ENCODE measurements at regions not wholly inside any gene's neighbourhood (a gene's known extent, or its start where the extent isn't known, plus 50 kb on each side); places are given as distances from the start of the nearest gene placed in this dataset.

DNA sequence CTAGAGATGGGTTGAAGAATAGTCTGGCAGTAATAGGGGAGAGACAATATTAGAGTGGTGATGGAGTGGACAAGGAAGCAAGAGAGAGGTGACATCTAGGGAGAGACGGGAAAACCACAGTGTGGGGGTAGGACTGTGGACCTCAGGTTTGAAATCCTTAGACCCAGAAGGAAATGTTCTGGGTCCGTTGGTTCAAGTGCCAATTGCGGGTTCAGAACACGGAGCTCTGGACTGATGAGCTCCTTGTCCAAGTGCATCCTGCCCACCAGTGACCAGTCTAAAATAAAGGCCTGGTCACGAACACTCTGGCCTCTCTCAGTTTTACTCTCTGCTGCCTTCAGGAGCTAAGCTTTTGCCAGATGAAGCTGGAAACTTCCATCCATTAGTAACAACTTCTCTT is 174.0 kb downstream of the LINC00237 start:
- DNase-seq (no peak), ATAC-seq (replicated peaks in 1 of 4) (no peak)
- H3K4me1 Mint-ChIP-seq, result no peaks in the 10 kb centered on the region
- no peaks in the 10 kb centered on the region for H3K9me3 Mint-ChIP-seq
- no peaks in the 10 kb centered on the region for H3K36me3 Mint-ChIP-seq
- Histone ChIP-seq H3K4me3 (ENCODE audit: control insufficient read depth in 1 of 2, extremely low read depth in 1 of 2, low read length in 1 of 2) (no peak overlapping the region), H3K4me1 (ENCODE audit: control insufficient read depth in 1 of 2, extremely low read depth in 1 of 2, insufficient read depth in 2 of 2, low read length in 2 of 2) (no peaks in the 10 kb centered on the region), H3K9me3 (no peaks in the 10 kb centered on the region), H3K27me3 (replicated peaks in 1 of 2; ENCODE audit: control insufficient read depth in 2 of 2, extremely low read depth in 1 of 2, insufficient read depth in 2 of 2, low read length in 1 of 2) (peaks cover 0 to 4% of the 10 kb centered on the region in 2 experiments), H3K36me3 (ENCODE audit: control insufficient read depth in 2 of 2, extremely low read depth in 1 of 2, insufficient read depth in 1 of 2, low read length in 1 of 2) (no peaks in the 10 kb centered on the region), H3K27ac (ENCODE audit: low read length) (no peak overlapping the region)
- CTCF ChIA-PET, result no interaction called here
- POLR2A ChIA-PET, result no interaction called here
- H3K27ac Mint-ChIP-seq, result no peak overlapping the region
- WGBS (ENCODE audit: insufficient coverage), result 81% methylated on average over 5 of the region's 5 CpGs
- H3K27me3 Mint-ChIP-seq, result peaks cover 0 to 14% of the 10 kb centered on the region in 2 donors
- no peak overlapping the region for H3K4me3 Mint-ChIP-seq

DNA sequence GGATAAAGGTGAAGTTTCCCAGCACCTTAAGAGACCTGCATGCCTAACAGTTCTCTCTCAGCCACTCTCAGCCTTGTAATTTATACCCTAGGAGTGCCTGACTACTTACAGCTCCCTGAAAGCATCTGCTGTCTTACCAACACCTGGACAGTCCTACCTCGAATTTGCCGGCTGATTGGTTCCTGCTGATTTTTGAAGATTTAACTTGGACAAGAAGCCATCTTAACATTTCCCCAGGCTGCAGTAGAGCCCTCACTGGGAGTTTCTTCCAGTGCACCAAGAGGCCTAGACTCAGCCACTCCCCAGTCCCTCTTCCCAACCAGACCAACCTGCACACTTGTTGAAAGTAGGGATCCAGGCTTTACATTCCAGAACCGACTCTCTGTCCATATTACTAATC is 174.5 kb downstream of the LINC00237 start:
- H3K9me3 Mint-ChIP-seq, result no peaks in the 10 kb centered on the region
- H3K27ac Mint-ChIP-seq, result no peak overlapping the region
- ChIA-PET CTCF (no interaction called here), POLR2A (no interaction called here)
- Histone ChIP-seq H3K9me3 (no peaks in the 10 kb centered on the region), H3K4me1 (ENCODE audit: control insufficient read depth in 1 of 2, extremely low read depth in 1 of 2, insufficient read depth in 2 of 2, low read length in 2 of 2) (no peaks in the 10 kb centered on the region), H3K27ac (ENCODE audit: low read length) (no peak overlapping the region), H3K4me3 (ENCODE audit: control insufficient read depth in 1 of 2, extremely low read depth in 1 of 2, low read length in 1 of 2) (no peak overlapping the region), H3K27me3 (replicated peaks in 1 of 2; ENCODE audit: control insufficient read depth in 2 of 2, extremely low read depth in 1 of 2, insufficient read depth in 2 of 2, low read length in 1 of 2) (peaks cover 2 to 9% of the 10 kb centered on the region in 2 experiments), H3K36me3 (ENCODE audit: control insufficient read depth in 2 of 2, extremely low read depth in 1 of 2, insufficient read depth in 1 of 2, low read length in 1 of 2) (no peaks in the 10 kb centered on the region)
- no peak overlapping the region for H3K4me3 Mint-ChIP-seq
- DNase-seq (no peak), ATAC-seq (replicated peaks in 1 of 4) (no peak)
- no peaks in the 10 kb centered on the region for H3K36me3 Mint-ChIP-seq
- WGBS (ENCODE audit: insufficient coverage), result 83% methylated on average over 2 of the region's 3 CpGs
- no peaks in the 10 kb centered on the region for H3K4me1 Mint-ChIP-seq
- peaks cover 0 to 14% of the 10 kb centered on the region in 2 donors for H3K27me3 Mint-ChIP-seq

DNA sequence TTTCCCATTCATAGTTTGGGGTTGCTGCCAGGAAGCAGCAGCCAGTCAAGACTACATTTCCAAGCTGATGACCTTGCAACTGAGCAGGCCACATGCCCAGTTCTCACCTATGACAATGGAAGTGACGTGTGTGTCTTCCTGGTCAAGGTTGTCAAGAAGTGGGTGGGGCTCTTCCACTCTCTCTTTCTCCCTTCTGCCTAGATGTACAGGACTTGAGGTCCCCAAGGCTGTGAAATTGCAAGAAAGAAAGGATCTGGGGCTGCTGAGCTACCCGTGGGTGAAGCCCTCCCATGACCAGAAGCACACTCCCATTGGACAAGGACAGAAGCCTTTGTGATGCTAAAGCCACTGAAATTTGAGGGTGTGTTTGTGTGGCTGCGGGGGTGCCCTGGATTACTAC is 175.1 kb downstream of the LINC00237 start:
- Histone ChIP-seq H3K27ac (ENCODE audit: low read length) (no peak overlapping the region), H3K4me3 (ENCODE audit: control insufficient read depth in 1 of 2, extremely low read depth in 1 of 2, low read length in 1 of 2) (no peak overlapping the region), H3K27me3 (replicated peaks in 1 of 2; ENCODE audit: control insufficient read depth in 2 of 2, extremely low read depth in 1 of 2, insufficient read depth in 2 of 2, low read length in 1 of 2) (peaks cover 2 to 9% of the 10 kb centered on the region in 2 experiments), H3K9me3 (no peaks in the 10 kb centered on the region), H3K36me3 (ENCODE audit: control insufficient read depth in 2 of 2, extremely low read depth in 1 of 2, insufficient read depth in 1 of 2, low read length in 1 of 2) (no peaks in the 10 kb centered on the region), H3K4me1 (ENCODE audit: control insufficient read depth in 1 of 2, extremely low read depth in 1 of 2, insufficient read depth in 2 of 2, low read length in 2 of 2) (no peaks in the 10 kb centered on the region)
- Mint-ChIP-seq H3K36me3 (no peaks in the 10 kb centered on the region), H3K4me3 (no peak overlapping the region), H3K4me1 (no peaks in the 10 kb centered on the region), H3K9me3 (no peaks in the 10 kb centered on the region), H3K27me3 (peaks cover 0 to 14% of the 10 kb centered on the region in 2 donors), H3K27ac (no peak overlapping the region)
- WGBS (ENCODE audit: insufficient coverage), result no CpG with 5 or more reads among the region's 3 CpGs
- ChIA-PET POLR2A (no interaction called here), CTCF (no interaction called here)
- no peak for DNase-seq
- ATAC-seq (replicated peaks in 1 of 4), result no peak

DNA sequence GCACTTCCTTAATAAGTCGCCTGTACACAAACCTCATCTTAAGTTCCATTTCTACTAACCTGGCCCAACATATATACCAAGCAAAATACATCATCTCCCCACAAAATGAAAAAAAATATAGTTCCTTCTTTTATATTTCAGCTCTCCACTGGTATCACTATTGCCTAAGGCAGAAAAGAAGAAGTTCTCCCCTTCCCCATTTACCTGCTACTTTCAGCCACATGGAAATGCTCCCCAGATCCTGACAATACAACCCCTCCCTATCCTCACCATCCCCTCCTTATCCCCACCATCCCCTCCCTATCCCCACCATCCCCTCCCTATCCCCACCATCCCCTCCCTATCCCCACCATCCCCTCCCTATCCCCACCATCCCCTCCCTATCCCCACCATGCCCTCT is 175.7 kb downstream of the LINC00237 start:
- Histone ChIP-seq H3K9me3 (no peaks in the 10 kb centered on the region), H3K27ac (ENCODE audit: low read length) (no peak overlapping the region), H3K4me1 (ENCODE audit: control insufficient read depth in 1 of 2, extremely low read depth in 1 of 2, insufficient read depth in 2 of 2, low read length in 2 of 2) (no peaks in the 10 kb centered on the region), H3K27me3 (replicated peaks in 1 of 2; ENCODE audit: control insufficient read depth in 2 of 2, extremely low read depth in 1 of 2, insufficient read depth in 2 of 2, low read length in 1 of 2) (peaks cover 2 to 9% of the 10 kb centered on the region in 2 experiments), H3K36me3 (ENCODE audit: control insufficient read depth in 2 of 2, extremely low read depth in 1 of 2, insufficient read depth in 1 of 2, low read length in 1 of 2) (no peaks in the 10 kb centered on the region), H3K4me3 (ENCODE audit: control insufficient read depth in 1 of 2, extremely low read depth in 1 of 2, low read length in 1 of 2) (no peak overlapping the region)
- ATAC-seq (replicated peaks in 1 of 4), result no peak
- Mint-ChIP-seq H3K4me1 (no peaks in the 10 kb centered on the region), H3K27me3 (peaks cover 0 to 14% of the 10 kb centered on the region in 2 donors), H3K36me3 (no peaks in the 10 kb centered on the region), H3K27ac (no peak overlapping the region), H3K9me3 (no peaks in the 10 kb centered on the region), H3K4me3 (no peak overlapping the region)
- DNase-seq, result no peak
- ChIA-PET CTCF (no interaction called here), POLR2A (no interaction called here)
- 57% methylated on average over 1 of the region's 1 CpG for WGBS (ENCODE audit: insufficient coverage)

DNA sequence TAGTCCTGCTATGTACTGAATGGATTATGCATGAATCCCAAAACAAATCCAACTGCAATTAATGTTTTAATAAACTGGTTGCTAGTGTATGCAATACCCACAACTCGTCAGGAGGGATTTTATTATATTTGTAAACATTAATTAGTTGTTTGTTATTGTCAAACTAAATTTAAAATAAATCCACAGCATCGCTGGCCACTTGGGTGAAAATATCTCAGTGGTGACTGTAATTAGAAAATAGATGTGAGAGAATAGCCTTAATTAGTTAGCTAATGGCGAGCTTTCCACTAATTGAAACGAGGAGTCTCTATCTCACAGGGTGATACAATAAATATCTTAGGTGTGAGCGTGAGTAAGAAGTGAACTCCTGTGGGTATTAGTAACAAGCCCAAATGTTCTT is 176.8 kb downstream of the LINC00237 start:
- ATAC-seq (replicated peaks in 1 of 4), result no peak
- Mint-ChIP-seq H3K4me3 (no peak overlapping the region), H3K9me3 (no peaks in the 10 kb centered on the region), H3K27ac (no peak overlapping the region), H3K27me3 (peaks cover 0 to 14% of the 10 kb centered on the region in 2 donors), H3K36me3 (no peaks in the 10 kb centered on the region), H3K4me1 (no peaks in the 10 kb centered on the region)
- ChIA-PET POLR2A (interaction anchor here in 1 of 2 donors (0.6 kb wide), 1 partner anchor 46 kb away, joined by 3 read pairs; no protein-coding TSS in a partner anchor), CTCF (no interaction called here)
- H3K4me1 ChIP-seq (ENCODE audit: control insufficient read depth in 1 of 2, extremely low read depth in 1 of 2, insufficient read depth in 2 of 2, low read length in 2 of 2), result no peaks in the 10 kb centered on the region
- no CpG with 5 or more reads among the region's 5 CpGs for WGBS (ENCODE audit: insufficient coverage)
- peaks cover 2 to 9% of the 10 kb centered on the region in 2 experiments for H3K27me3 ChIP-seq (replicated peaks in 1 of 2; ENCODE audit: control insufficient read depth in 2 of 2, extremely low read depth in 1 of 2, insufficient read depth in 2 of 2, low read length in 1 of 2)
- H3K9me3 ChIP-seq, result no peaks in the 10 kb centered on the region
- no peaks in the 10 kb centered on the region for H3K36me3 ChIP-seq (ENCODE audit: control insufficient read depth in 2 of 2, extremely low read depth in 1 of 2, insufficient read depth in 1 of 2, low read length in 1 of 2)
- no peak overlapping the region for H3K27ac ChIP-seq (ENCODE audit: low read length)
- H3K4me3 ChIP-seq (ENCODE audit: control insufficient read depth in 1 of 2, extremely low read depth in 1 of 2, low read length in 1 of 2), result no peak overlapping the region
- DNase-seq, result no peak

DNA sequence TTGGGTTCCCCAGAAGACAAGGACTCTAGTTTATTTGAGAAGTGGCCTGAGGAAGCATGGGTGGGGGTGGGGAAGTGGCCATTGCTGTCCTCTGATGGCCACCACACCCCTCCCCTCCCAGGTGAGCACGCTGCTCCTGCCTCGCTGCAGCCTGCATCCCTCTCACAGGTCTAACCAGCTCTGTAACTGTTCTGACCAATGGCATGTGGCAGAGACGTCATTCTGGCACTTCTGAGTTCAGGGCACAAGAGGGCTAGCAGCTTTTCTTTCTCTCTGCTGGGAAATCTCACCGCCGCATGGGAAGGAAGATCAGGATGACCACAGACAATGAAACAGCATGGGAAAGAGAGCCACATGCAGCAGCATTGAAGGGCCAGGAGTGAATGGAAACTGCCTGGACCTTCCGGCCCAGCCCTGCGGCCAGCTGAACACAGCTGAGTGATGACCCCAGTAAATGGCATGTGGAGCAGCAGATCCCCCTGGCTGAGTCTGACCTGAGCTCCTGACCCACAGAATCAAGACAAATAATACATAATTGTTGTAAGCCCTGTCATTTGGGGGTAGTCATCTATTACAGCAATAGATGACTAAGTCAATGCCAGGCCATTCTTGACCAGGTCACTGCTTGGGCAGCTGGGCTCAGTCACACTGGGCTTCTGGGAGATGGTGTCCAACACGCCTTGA is 179.8 kb downstream of the LINC00237 start:
- no peak overlapping the region for H3K4me3 ChIP-seq (ENCODE audit: control insufficient read depth in 1 of 2, extremely low read depth in 1 of 2, low read length in 1 of 2)
- no peaks in the 10 kb centered on the region for H3K4me1 ChIP-seq (ENCODE audit: control insufficient read depth in 1 of 2, extremely low read depth in 1 of 2, insufficient read depth in 2 of 2, low read length in 2 of 2)
- H3K9me3 Mint-ChIP-seq, result no peaks in the 10 kb centered on the region
- no peaks in the 10 kb centered on the region for H3K36me3 ChIP-seq (ENCODE audit: control insufficient read depth in 2 of 2, extremely low read depth in 1 of 2, insufficient read depth in 1 of 2, low read length in 1 of 2)
- H3K9me3 ChIP-seq, result no peaks in the 10 kb centered on the region
- H3K27me3 Mint-ChIP-seq, result peaks cover 0 to 19% of the 10 kb centered on the region in 2 donors
- no peak overlapping the region for H3K27ac Mint-ChIP-seq
- no peak for DNase-seq
- H3K27me3 ChIP-seq (replicated peaks in 1 of 2; ENCODE audit: control insufficient read depth in 2 of 2, extremely low read depth in 1 of 2, insufficient read depth in 2 of 2, low read length in 1 of 2), result peaks cover 3 to 9% of the 10 kb centered on the region in 2 experiments
- H3K4me1 Mint-ChIP-seq, result no peaks in the 10 kb centered on the region
- POLR2A ChIA-PET, result interaction anchor here in 1 of 2 donors (0.5 kb wide), 1 partner anchor 8 kb away, joined by 3 read pairs; no protein-coding TSS in a partner anchor
- no peaks in the 10 kb centered on the region for H3K36me3 Mint-ChIP-seq
- no peak overlapping the region for H3K4me3 Mint-ChIP-seq
- CTCF ChIA-PET, result no interaction called here
- ATAC-seq (replicated peaks in 1 of 4), result no peak
- 79% methylated on average over 3 of the region's 8 CpGs for WGBS (ENCODE audit: insufficient coverage)
- H3K27ac ChIP-seq (ENCODE audit: low read length), result no peak overlapping the region

DNA sequence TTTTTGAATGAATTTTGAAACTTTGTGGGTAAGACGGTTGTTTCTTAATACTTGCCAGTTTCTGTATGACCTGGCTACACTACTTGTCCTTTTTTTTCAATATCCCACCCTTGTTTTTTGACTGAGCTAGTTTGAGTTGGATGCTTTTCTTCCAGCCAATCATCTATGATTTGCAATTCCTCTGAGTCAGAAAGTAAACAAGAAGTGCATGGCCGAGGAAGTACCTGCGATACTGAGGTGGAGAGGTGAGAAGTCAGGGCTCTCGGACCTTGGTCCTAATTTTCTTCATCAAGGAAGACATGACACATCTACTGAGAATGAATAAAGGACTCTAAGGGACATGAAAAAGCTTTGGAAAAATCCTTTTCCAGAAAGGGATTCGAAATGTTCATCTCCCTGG is 185.7 kb downstream of the LINC00237 start:
- ATAC-seq (replicated peaks in 1 of 4) (no peak), DNase-seq (no peak)
- Mint-ChIP-seq H3K36me3 (no peaks in the 10 kb centered on the region), H3K9me3 (peaks cover 3 to 30% (median 28%) of the 10 kb centered on the region in 3 donors), H3K27me3 (peaks cover 2 to 8% of the 10 kb centered on the region in 2 donors), H3K4me1 (no peaks in the 10 kb centered on the region), H3K27ac (no peak overlapping the region), H3K4me3 (no peak overlapping the region)
- Histone ChIP-seq H3K27ac (ENCODE audit: low read length) (no peak overlapping the region), H3K4me3 (ENCODE audit: control insufficient read depth in 1 of 2, extremely low read depth in 1 of 2, low read length in 1 of 2) (no peak overlapping the region), H3K4me1 (ENCODE audit: control insufficient read depth in 1 of 2, extremely low read depth in 1 of 2, insufficient read depth in 2 of 2, low read length in 2 of 2) (no peaks in the 10 kb centered on the region), H3K27me3 (replicated peaks in 1 of 2; ENCODE audit: control insufficient read depth in 2 of 2, extremely low read depth in 1 of 2, insufficient read depth in 2 of 2, low read length in 1 of 2) (peaks cover 0 to 2% of the 10 kb centered on the region in 2 experiments), H3K9me3 (no peaks in the 10 kb centered on the region), H3K36me3 (ENCODE audit: control insufficient read depth in 2 of 2, extremely low read depth in 1 of 2, insufficient read depth in 1 of 2, low read length in 1 of 2) (no peaks in the 10 kb centered on the region)
- ChIA-PET POLR2A (no interaction called here), CTCF (no interaction called here)
- WGBS (ENCODE audit: insufficient coverage), result no CpG with 5 or more reads among the region's 5 CpGs

Measured in T-cell (primary cell).